ENCODE measurements at regions not wholly inside any gene's neighbourhood (a gene's known extent, or its start where the extent isn't known, plus 50 kb on each side); places are given as distances from the start of the nearest gene placed in this dataset.

DNA sequence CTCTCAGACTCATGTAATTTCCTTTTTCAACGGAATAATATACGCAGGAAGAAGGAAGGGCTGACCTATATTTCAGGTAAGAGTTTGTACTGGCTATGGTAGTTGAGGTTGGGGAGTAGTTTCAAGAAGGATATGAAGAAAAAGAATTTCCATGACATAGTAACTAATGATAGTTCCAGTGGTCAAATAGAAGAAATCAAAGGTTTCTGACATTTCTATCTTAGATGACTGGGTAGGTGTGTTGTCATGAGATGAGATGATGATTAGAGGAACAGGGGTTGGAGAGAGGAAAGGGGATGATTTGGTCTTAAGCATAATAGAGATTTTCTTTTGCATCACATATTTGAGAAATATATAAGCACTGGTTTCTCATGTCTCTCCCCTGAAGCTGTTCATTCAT, 166.0 kb downstream of the SPATA31D1 start:
- Histone ChIP-seq H3K9me2 (ENCODE audit: insufficient read depth) (no peaks in the 10 kb centered on the region), H3K79me2 (ENCODE audit: insufficient read depth, low read length) (no peaks in the 10 kb centered on the region), H4K20me1 (ENCODE audit: insufficient read depth) (no peaks in the 10 kb centered on the region), H3K4me2 (ENCODE audit: low read length) (no peak overlapping the region), H3K9me3 (ENCODE audit: control insufficient read depth in 1 of 2, insufficient read depth in 1 of 2, low read depth in 1 of 2, low read length in 2 of 2) (no peaks in the 10 kb centered on the region), H3K36me3 (ENCODE audit: control insufficient read depth in 1 of 2, insufficient read depth in 2 of 2, low read length in 2 of 2) (no peaks in the 10 kb centered on the region), H2AFZ (ENCODE audit: low read depth, low read length, poor library complexity, severe bottlenecking) (no peak overlapping the region), H3K27ac (ENCODE audit: low read depth, low read length) (no peak overlapping the region), H3K4me3 (replicated peaks in 1 of 2; ENCODE audit: low read depth in 1 of 2, low read length in 2 of 2) (no peak overlapping the region), H3K4me1 (ENCODE audit: control insufficient read depth in 1 of 2, insufficient read depth in 2 of 2, low read length in 2 of 2) (no peaks in the 10 kb centered on the region), H3K9ac (ENCODE audit: low read length) (no peak overlapping the region), H3K27me3 (ENCODE audit: insufficient read depth, low read length) (no peaks in the 10 kb centered on the region; the same call in 1 of the 2 replicates)
- ATAC-seq = no peak
- POLR2A ChIA-PET = no interaction called here
- no TSS peak for BruUV-seq (replicated peaks)
- no peak for TF ChIP-seq EZH2 (IDR thresholded peaks at IDR 0.05)
- no peak for TF ChIP-seq SP1 (IDR thresholded peaks at IDR 0.05; ENCODE audit: low read depth)
- no peak for TF ChIP-seq POLR2AphosphoS5 (IDR thresholded peaks at IDR 0.05; ENCODE audit: low read depth, low read length)
- no peak for TF ChIP-seq ELF1 (IDR thresholded peaks at IDR 0.05; ENCODE audit: borderline replicate concordance, low read depth)
- TF ChIP-seq ZNF274 (IDR thresholded peaks at IDR 0.05; ENCODE audit: low read depth, low read length) = no peak
- TF ChIP-seq CBX3 (IDR thresholded peaks at IDR 0.05; ENCODE audit: low read depth) = no peak
- TF ChIP-seq FOSL1 (IDR thresholded peaks at IDR 0.05; ENCODE audit: low read depth) = no peak
- TF ChIP-seq, protein P1, sequence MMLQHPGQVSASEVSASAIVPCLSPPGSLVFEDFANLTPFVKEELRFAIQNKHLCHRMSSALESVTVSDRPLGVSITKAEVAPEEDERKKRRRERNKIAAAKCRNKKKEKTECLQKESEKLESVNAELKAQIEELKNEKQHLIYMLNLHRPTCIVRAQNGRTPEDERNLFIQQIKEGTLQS (IDR thresholded peaks at IDR 0.05) = no peak
- TF ChIP-seq POLR2A (IDR thresholded peaks at IDR 0.05; ENCODE audit: borderline replicate concordance, extremely low read depth, insufficient read depth, insufficient read length) = no peak
- TF ChIP-seq EZH2phosphoT487 (IDR thresholded peaks at IDR 0.05; ENCODE audit: borderline replicate concordance) = no peak
- no peak for TF ChIP-seq CTCF (IDR thresholded peaks at IDR 0.05 in 2 of 3, conservative IDR thresholded peaks at IDR 0.05 in 1 of 3; ENCODE audit: borderline replicate concordance in 1 of 3, insufficient read depth in 1 of 3, low read depth in 2 of 3, low read length in 2 of 3)
- no peak for TF ChIP-seq YY1 (IDR thresholded peaks at IDR 0.05; ENCODE audit: extremely low read depth, insufficient replicate concordance, low read depth, low read length)
- TF ChIP-seq SRF (IDR thresholded peaks at IDR 0.05; ENCODE audit: low read depth) = no peak
- no peak for TF ChIP-seq JUND (IDR thresholded peaks at IDR 0.05)
- TF ChIP-seq REST (IDR thresholded peaks at IDR 0.05; ENCODE audit: low read depth) = no peak
- no peak for TF ChIP-seq RAD21 (IDR thresholded peaks at IDR 0.05; ENCODE audit: low read depth)
- no peak for TF ChIP-seq SIN3A (IDR thresholded peaks at IDR 0.05; ENCODE audit: low read depth)
- TF ChIP-seq CEBPB (IDR thresholded peaks at IDR 0.05; ENCODE audit: low read depth) = no peak
- no peak for TF ChIP-seq EGR1 (IDR thresholded peaks at IDR 0.05; ENCODE audit: low read depth)
- intact Hi-C loops (cut with micrococcal nuclease) = no loop called here
- CTCF ChIA-PET = no interaction called here
- RAD21 ChIA-PET (ENCODE audit: low non-redundant PET in 1 of 2, low total read pairs in 2 of 2, uncharacterized antibody in 2 of 2, unreplicated experiment in 2 of 2) = no interaction called here
- DNase-seq (ENCODE audit: low read depth, low spot score) = no peak
